ENCODE measurements at regions not wholly inside any gene's neighbourhood (a gene's known extent, or its start where the extent isn't known, plus 50 kb on each side); places are given as distances from the start of the nearest gene placed in this dataset.

DNA sequence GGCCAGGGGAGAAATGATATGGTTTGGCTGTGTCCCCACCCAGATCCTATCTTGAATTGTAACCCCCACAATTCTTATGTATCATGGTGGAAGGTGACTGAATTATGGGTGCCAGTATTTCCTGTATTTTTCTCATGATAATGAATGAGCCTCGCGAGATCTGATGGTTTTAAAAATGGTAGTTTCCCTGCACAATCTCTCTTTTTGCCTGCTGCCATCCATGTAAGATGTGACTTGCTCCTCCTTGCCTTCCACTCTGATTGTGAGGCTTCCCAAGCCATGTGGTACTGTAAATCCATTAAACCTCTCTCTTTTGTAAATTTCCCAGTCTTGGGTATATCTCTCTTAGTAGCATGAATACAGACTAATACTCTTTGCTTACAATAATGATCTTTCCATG is 1453.9 kb upstream of the B3GALT2 start:
- TF ChIP-seq CTCF (IDR thresholded peaks at IDR 0.05) (no peak), EZH2 (IDR thresholded peaks at IDR 0.05) (no peak), EZH2phosphoT487 (IDR thresholded peaks at IDR 0.05) (no peak)

Data from neural progenitor cell (in vitro differentiated cells).